Stimulated activated CD4-positive, alpha-beta T cell treated with anti-CD3 and anti-CD28 coated beads, Interleukin-4, amount 100 ng/mL, for 24 hours (primary cell): ENCODE measurements at regions not wholly inside any gene's neighbourhood (a gene's known extent, or its start where the extent isn't known, plus 50 kb on each side); places are given as distances from the start of the nearest gene placed in this dataset.
"Not testable (repeated sequence)": the region's sequence is repeated elsewhere in the genome, so short reads cannot be mapped to it uniquely, and the experiment has no call there.

ENCODE experiments used
- DNase-seq: peaks from one replicate; pipeline ENCODE4 v3.0.0-alpha.2; 2020

DNA sequence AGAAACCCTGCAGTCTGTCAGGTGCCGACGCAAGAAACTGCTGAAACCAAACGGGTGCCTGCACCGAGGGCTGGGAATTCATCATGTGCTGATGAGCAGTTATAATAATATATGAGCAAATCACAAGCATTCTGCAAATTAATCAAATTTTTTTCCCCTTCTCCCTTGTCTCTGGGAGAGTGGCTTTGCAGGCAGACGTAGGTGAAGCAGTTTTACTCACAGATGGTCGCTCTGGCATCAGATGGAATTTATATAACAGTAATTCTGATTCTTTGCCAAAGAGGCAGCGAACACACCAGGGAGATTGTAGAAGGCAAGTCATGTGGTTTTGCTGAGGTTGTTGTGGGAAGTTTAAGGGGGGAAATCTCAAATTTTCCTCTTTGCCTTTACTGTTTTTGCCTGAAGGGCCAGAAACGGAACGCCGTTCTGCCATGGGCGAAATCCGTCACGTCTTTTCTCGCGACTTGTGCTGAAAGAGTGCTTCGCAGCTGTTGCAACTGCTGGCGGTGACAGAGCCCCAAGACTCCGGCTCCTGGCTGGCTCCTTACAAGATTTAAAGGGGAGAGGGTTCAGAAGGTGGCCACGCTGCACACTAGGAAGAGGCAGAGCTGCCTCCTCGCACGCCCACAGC is 320.1 kb downstream of the ZNF536 start:
- no peak for DNase-seq

GRCh38 chr19:30691819-30692166 is 319.6 kb downstream of the ZNF536 start:
- DNase-seq, result no peak

DNA sequence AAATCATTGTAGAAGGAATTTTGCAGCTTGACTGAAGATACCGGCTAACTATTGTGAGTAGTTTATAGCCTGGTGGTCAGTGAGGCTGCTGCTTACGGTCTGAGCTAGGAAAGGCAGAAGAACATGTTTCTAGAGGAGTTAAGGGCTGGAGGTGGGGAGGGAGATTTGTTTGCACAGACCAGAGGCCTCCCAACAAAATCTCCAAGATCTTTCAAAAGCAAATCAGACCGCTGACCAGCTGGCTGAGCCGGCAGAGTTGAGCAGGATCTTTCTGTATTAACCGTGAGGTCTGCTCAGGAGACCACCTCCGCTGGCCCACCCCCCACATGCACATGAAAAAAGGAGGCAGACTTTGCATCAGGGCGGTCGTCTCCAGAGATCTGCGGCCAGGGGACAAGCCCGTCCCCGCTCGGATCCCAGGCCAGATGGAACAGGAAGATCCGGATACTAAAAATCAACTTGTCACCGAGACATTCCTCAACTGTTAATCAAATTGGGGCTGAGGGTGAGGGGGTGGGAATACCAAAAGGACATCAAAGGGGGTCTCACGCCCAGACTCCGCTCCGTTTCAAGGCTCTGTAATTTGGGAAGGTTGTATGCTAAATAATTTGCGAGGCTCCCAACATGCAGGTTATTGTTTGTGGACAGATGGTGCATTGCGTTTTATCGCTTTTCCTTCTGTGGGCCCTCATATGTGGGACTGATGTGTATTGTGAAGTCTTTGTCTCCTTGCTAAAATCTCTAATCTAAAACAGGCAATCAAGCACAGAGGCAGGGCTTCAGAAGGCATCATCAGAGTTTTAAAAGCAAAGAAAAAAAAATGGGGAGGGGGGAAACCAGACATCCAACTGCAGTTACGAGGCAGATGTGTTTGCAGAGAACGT is 319.0 kb downstream of the ZNF536 start:
- no peak for DNase-seq

GRCh38 chr19:30690525-30690924 is 318.3 kb downstream of the ZNF536 start:
- no peak for DNase-seq

- no peak for DNase-seq
These were observed 317.3 kb downstream of the ZNF536 start for GRCh38 chr19:30689474-30689873.

- no peak for DNase-seq
These were observed 316.5 kb downstream of the ZNF536 start for GRCh38 chr19:30688696-30689095.

DNA sequence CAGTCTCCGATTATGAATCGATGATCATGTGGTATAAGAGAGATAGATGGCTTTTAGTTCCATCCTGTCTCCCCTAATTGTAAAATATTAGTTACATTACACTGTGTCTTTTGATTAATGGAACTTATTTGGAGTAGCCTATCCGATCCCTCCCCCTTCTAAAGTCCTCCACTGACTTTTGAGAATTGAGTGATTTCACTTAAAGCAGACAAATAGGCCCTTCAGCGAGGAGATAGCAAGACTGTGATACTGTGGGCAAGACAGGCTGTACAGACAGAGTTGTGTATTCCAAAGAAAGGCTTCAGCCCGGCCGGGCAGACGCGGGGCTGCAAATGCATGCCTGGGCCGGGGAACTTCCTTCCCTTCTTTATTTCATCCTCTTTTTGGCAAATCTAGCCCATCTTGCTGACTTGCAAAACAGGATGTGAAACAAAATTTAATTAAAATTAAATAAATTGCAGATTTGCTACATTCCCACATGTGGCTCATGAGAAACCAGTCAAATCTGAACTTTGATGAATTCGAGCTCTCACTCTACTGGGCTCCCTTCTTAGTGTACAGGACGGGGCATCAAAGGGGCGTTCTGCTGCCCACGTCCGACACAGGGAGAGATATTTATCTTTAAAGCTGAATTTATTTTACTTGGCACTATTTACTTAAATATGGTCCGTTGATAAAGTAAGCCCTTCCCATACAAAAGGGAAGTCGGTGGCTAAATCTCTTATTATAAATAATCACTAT is 314.8 kb downstream of the ZNF536 start:
- no peak for DNase-seq

- no peak for DNase-seq
These were observed 314.1 kb downstream of the ZNF536 start for GRCh38 chr19:30686176-30686820.

DNA sequence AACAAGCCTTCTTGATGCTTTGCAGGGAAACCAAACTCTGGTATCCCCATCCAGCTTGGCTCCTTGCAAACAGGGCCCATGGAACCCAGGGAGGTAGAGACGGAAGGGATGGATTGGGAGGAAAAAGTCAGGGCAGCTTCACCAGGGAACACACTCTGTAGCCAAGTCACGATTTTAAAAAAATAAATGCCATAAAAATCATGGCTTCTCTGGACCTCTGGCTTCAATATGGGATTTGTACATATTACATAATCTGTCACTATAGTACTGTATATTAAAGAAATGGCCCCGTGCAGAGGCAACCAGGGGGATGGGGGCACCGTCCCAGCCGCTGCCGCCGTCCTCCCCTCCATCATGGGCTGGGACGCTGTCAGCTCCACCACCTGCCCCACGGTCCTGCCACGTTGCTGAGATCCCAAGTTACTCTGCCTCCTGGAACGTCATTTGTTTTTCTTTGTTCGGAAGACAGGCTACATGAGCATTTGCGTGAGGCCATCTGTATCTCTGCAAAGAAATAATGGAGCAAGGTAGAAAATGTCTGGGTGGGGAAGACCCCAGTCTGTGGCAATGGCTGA is 313.3 kb downstream of the ZNF536 start:
- no peak for DNase-seq

- DNase-seq, result no peak
These were observed 312.4 kb downstream of the ZNF536 start for GRCh38 chr19:30684613-30685012.

- DNase-seq, result peak; percentile 49
These were observed 310.9 kb downstream of the ZNF536 start for GRCh38 chr19:30682999-30683536.

GRCh38 chr19:30682146-30682998 is 310.2 kb downstream of the ZNF536 start:
- DNase-seq, result no peak

DNA sequence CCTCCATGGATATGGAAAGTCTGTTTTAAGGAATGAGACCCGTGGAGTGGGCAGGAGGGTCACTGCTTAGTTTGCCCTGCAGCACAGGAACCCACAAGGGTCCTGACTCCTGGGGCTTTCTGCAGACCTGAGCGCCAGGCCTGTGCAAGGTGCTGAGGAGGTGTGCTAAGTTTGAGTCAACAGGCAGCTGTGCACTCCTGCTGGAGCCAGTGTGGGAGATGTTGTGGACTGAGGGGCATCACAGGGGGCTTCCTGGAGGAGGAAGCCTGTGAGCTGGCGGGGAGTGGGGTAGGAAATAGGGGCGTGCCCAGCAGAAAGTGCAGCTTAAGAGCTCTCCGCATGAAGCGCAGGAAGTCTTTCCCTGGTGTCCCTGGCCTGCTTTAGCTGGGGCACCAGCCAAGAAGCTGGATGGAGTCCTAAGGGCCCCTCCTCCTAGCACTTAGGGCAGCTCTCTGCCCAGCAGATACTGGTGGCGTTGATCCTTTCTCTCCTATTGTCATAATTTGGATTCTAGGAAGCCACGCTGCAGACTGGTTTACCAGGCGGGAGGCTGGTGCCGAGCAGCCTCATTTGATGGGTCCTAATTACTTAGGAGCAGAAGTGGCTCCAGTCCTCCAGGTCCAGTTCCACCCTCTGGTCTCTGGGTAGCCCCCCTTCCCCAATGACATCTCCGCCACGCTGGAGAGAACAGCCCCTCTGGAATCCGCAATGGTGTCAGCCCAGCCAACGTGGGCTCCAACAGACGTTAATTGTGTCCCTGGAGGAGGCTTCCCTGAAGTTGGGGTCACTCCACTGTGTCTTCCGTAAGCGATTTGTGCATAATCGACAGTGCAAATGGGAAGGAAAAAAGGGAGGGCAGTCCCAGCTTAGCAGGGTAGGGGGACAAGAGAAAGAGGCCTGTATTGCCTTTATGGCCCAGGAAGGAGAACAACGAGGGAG is 309.2 kb downstream of the ZNF536 start:
- DNase-seq, result no peak

GRCh38 chr19:30680399-30680798 is 308.2 kb downstream of the ZNF536 start:
- DNase-seq, result not testable (repeated sequence)

- no peak for DNase-seq
These were observed 307.6 kb downstream of the ZNF536 start for GRCh38 chr19:30679789-30680188.

DNA sequence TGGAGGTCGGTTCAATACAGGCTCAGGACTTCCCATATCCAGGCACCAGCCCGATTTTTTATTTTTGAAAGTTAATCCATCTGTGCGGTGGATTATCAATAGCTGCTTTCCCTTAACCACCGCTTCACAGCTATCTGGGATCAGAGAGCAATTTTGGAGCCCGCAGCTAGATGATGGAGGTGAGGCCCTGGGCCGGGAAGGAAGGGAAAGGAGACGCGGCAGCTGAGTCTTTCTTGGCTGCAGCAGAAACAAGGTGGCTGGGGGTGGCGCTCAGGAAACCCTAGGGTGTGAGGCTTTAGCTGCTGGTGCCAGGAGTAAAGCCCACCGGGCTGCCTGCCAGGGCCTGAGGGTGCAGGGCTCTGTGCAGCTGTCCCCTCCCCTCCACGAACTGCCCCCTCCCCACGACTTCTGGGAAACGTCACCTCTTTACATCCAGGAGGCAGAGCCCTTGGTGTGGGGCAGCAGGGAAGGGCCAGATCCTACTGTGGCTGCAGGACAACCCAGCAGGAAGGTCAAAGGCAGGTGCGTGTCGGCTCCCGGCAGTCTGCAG is 307.0 kb downstream of the ZNF536 start:
- no peak for DNase-seq

DNA sequence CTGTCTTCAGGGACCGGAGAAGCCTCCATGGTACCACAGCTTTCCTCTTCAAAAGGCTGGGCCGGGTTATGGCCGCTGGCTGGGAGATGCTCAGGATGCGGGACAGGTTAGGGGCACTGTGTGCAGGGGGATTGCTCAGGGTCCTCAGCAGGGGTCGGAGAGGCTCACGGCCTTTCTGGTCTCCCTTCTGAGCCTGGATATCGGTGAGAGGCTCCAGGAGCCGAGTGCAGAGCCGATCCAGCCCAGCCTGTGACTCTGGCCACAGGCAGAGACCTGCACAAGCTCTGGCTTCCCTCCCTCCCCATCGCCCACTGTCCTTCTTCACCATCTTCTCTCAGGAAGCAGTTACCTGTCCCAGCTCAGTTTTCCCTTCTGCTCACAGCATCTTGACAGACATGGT is 306.0 kb downstream of the ZNF536 start:
- no peak for DNase-seq

- DNase-seq, result no peak
These were observed 305.5 kb downstream of the ZNF536 start for GRCh38 chr19:30677702-30678101.

DNA sequence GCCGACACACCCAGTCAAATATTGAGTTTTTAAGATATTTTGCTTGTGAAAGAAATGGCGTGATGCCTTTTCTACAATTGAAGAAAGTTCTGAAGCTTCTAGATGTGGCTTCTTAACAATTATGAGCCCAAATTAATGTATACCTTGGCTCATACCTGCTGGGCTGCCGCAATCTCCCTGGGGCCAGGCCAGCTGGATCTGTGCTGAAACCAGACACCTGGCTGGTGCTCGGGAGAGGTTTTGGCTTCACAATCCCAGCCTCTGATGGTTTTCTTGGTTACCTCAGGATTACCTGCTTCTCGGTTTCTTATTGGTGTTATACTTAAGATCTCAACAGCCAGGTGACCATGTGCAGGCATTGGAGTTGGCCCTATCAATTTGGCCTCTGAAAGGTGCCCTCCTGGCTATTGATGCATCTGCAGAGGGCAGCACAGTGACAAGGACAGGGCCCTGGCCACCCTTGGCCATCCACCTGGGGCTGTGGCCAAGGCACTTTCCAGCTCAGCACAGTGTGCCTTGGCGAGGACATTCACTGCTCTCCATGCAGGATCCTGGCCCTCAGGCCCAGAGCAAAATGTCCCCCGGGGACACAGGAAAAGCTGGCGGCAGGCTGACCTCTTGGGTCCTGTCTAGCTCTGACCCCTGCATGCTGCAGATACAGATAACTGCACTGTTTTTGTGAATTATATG is 305.0 kb downstream of the ZNF536 start:
- no peak for DNase-seq

GRCh38 chr19:30675086-30675485 is 302.9 kb downstream of the ZNF536 start:
- no peak for DNase-seq
